Effector memory CD8-positive, alpha-beta T cell (primary cell): ENCODE measurements at regions not wholly inside any gene's neighbourhood (a gene's known extent, or its start where the extent isn't known, plus 50 kb on each side); places are given as distances from the start of the nearest gene placed in this dataset.
A peak's percentile ranks its signal among the peaks of the same experiment; 100 is the strongest.
"Not testable (repeated sequence)": the region's sequence is repeated elsewhere in the genome, so short reads cannot be mapped to it uniquely, and the experiment has no call there.

Experiments used
- ATAC-seq: fragments of 150-1000 bp; cut with Tn5 transposase; replicated peaks from 2 replicates; pipeline ENCODE4 v1.10.0; 2021; ENCODE audit warnings: mild to moderate bottlenecking, moderate library complexity
- DNase-seq, 3 experiments: peaks; one replicate each; pipeline ENCODE4 v3.0.0; 2021
- H3K27ac Mint-ChIP-seq, 2 donors: one replicate each; pipeline ENCODE4 v1.8.0; 2022; ENCODE audit warnings: mild to moderate bottlenecking in 2 of 2, mixed read lengths in 2 of 2, moderate library complexity in 2 of 2
- H3K27me3 Mint-ChIP-seq, 2 donors: one replicate each; pipeline ENCODE4 v1.8.0; 2022; ENCODE audit warnings: mixed read lengths in 2 of 2
- H3K36me3 Mint-ChIP-seq: one replicate; pipeline ENCODE4 v1.8.0; 2022; ENCODE audit warnings: mild to moderate bottlenecking, moderate library complexity, mixed read lengths; ENCODE audit not compliant: insufficient read depth
- H3K4me1 Mint-ChIP-seq, 2 donors: one replicate each; pipeline ENCODE4 v1.8.0; 2022; ENCODE audit warnings: low read depth in 2 of 2, mixed read lengths in 2 of 2
- H3K4me3 Mint-ChIP-seq, 2 donors: one replicate each; pipeline ENCODE4 v1.8.0; 2022; ENCODE audit warnings: mild to moderate bottlenecking in 2 of 2, mixed read lengths in 2 of 2, moderate library complexity in 2 of 2
- H3K9me3 Mint-ChIP-seq, 2 donors: one replicate each; pipeline ENCODE4 v1.8.0; 2022; ENCODE audit warnings: mixed read lengths in 2 of 2

DNA sequence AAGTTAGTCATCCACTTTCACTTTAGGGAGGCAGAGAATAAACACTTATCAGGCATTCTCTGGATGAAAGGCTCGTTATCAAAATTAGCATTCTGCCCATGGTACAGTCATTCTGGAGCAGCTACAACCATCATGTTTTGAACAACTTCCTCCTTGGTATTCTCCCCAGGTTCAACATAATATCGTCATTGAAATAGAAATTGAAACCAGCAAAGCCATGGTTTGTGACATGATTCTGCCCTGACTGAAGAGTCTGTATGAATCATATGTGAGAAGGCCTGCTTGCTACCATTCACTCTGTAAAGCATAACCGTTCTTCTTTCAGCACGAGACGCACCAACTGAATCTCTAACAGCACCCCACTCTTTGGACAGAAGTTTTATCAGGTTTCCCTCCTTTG is 127.5 kb upstream of the RADX start:
- DNase-seq (peak in 1 of 3 experiments; percentile 2), ATAC-seq (peak; percentile 92)
- Mint-ChIP-seq H3K4me1 (peaks cover 12 to 20% of the 10 kb centered on the region in 2 donors), H3K36me3 (no peaks in the 10 kb centered on the region), H3K27me3 (no peaks in the 10 kb centered on the region), H3K4me3 (peak overlapping the region; percentile 66 to 73), H3K27ac (peak overlapping the region; percentile 82 to 97), H3K9me3 (no peaks in the 10 kb centered on the region)

DNA sequence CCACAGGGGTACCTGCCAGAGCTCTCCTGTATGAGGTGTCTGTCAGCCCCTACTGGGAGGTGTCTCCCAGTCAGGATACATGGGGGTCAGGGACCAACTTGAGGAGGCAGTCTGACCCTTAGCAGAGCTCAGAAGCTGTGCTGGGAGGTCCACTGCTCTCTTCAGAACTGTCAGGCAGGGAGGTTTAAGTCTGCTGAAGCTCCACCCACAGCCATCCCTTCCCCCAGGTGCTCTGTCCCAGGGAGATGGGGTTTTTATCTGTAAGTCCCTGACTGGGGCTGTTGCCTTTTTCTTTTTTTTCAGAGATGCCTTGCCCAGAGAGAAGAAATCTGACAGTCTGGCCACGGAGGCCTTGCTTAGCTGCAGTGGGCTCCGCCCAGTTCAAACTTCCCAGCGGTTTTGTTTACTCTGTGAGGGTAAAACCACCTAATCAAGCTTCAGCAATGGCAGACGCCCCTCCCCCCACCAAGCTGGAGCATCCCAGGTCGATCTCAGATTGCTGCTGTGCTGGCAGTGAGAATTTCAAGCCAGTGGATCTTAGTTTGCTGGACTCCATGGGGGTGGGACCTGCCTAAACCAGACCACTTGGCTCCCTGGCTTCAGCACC is 118.5 kb upstream of the RADX start:
- DNase-seq, H3K4me1 Mint-ChIP-seq, H3K27ac Mint-ChIP-seq, ATAC-seq, H3K9me3 Mint-ChIP-seq, H3K27me3 Mint-ChIP-seq, H3K36me3 Mint-ChIP-seq, H3K4me3 Mint-ChIP-seq: not testable (repeated sequence)

DNA sequence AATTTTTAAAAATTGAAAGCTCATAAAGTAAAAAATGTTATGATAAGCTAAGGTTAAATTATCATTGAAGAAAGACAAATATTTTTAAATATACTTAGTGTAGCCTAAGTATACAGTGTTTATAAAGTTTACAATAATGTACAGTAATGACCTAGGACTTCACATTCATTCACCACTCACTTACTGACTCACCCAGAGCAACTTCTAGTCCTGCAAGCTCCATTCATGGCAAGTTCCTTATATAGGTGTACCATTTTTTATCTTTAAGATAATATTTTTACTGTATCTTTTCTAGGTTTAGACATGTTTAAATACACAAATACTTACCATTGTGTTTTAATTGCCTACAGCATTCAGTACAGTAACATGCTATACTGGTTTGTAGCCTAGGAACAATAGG is 112.3 kb upstream of the RADX start:
- no peak for ATAC-seq
- peaks cover 0 to 4% of the 10 kb centered on the region in 2 donors for H3K4me1 Mint-ChIP-seq

DNA sequence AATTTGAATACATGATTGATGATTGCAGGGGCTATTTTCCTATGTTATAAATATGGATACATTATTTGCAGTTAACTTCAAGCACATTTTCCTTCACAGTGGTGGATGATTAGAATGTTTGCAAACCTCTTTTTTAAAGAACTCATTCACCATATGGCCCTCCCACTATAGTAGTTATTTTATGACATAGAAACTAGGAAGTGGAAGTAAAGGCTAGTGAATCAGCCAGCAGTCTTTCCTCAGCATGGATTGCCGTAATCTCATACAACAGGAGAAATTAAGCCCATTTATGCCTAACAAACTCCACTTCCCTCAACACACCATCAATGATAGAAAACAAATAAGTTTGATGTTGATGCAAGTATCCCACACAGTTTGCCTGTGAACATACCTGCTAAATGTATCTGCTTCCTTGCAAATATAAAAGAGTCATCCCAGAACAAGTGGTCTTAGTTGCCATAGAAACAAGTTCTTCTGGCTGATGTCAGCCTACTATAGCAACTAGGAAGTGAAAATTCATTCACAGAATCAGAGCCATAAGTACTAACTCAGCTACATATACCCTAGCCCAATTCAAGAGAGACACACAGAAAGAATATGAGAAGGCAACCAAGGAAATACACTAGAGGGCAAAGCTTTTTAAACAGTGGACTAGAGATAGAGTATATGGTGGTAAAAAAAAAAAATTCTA is 100.9 kb upstream of the RADX start:
- no peaks in the 10 kb centered on the region for H3K36me3 Mint-ChIP-seq

More for the DNA sequence above, 112.3 kb upstream of the RADX start:
- Mint-ChIP-seq H3K27ac (no peak overlapping the region), H3K36me3 (no peaks in the 10 kb centered on the region), H3K27me3 (no peaks in the 10 kb centered on the region), H3K9me3 (no peaks in the 10 kb centered on the region), H3K4me3 (no peak overlapping the region)
- DNase-seq = no peak

More for the DNA sequence above, 100.9 kb upstream of the RADX start:
- Mint-ChIP-seq H3K4me3 (no peak overlapping the region), H3K27me3 (no peaks in the 10 kb centered on the region), H3K27ac (no peak overlapping the region), H3K9me3 (no peaks in the 10 kb centered on the region), H3K4me1 (peaks cover 0 to 4% of the 10 kb centered on the region in 2 donors)
- no peak for ATAC-seq
- DNase-seq = no peak
